PC-9 (cell line): ENCODE measurements at regions not wholly inside any gene's neighbourhood (a gene's known extent, or its start where the extent isn't known, plus 50 kb on each side); places are given as distances from the start of the nearest gene placed in this dataset.

Source experiments
- CTCF ChIP-seq: fragments of 200-600 bp; sonication (generic); conservative IDR thresholded peaks from 2 replicates; pipeline ENCODE4 v1.6.1; 2017; ENCODE audit warnings: mixed run types, antibody characterized with exemption, mild to moderate bottlenecking, moderate library complexity
- EZH2 ChIP-seq: fragments of 200-600 bp; sonication (generic); IDR thresholded peaks from 2 replicates; pipeline ENCODE4 v1.8.0; 2017; ENCODE audit warnings: antibody characterized with exemption, low read depth

- TF ChIP-seq CTCF (no peak), EZH2 (no peak)
Measured at GRCh38 chr17:13128676-13129075, 110.8 kb upstream of the ELAC2 start.
